ENCODE measurements at regions not wholly inside any gene's neighbourhood (a gene's known extent, or its start where the extent isn't known, plus 50 kb on each side); places are given as distances from the start of the nearest gene placed in this dataset.

- DNase-seq (no peak), ATAC-seq (ENCODE audit: low read depth) (no peak)
- intact Hi-C loops (cut with micrococcal nuclease) = no loop called here
- no peaks in the 10 kb centered on the region for H3K4me1 Mint-ChIP-seq
- POLR2A ChIA-PET = no interaction called here
- no peaks in the 10 kb centered on the region for H3K36me3 Mint-ChIP-seq (ENCODE audit: low read depth)
- no peak overlapping the region for H3K27ac Mint-ChIP-seq
- no peak overlapping the region for H3K4me3 Mint-ChIP-seq
- TF ChIP-seq CTCF (IDR thresholded peaks at IDR 0.05) = no peak
- CTCF ChIA-PET = no interaction called here
- peaks cover 7% of the 10 kb centered on the region for H3K9me3 Mint-ChIP-seq
- no peaks in the 10 kb centered on the region for H3K27me3 Mint-ChIP-seq
Measured at GRCh38 chr19:28037186-28037585, 1175.8 kb downstream of the UQCRFS1 start.

GRCh38 chr19:28036486-28036885 is 1176.5 kb downstream of the UQCRFS1 start:
- no peak overlapping the region for H3K27ac Mint-ChIP-seq
- H3K27me3 Mint-ChIP-seq = no peaks in the 10 kb centered on the region
- intact Hi-C loops (cut with micrococcal nuclease) = no loop called here
- DNase-seq (no peak), ATAC-seq (ENCODE audit: low read depth) (no peak)
- H3K36me3 Mint-ChIP-seq (ENCODE audit: low read depth) = no peaks in the 10 kb centered on the region
- H3K9me3 Mint-ChIP-seq = peaks cover 9% of the 10 kb centered on the region
- TF ChIP-seq CTCF (IDR thresholded peaks at IDR 0.05) = no peak
- POLR2A ChIA-PET = no interaction called here
- H3K4me1 Mint-ChIP-seq = no peaks in the 10 kb centered on the region
- CTCF ChIA-PET = no interaction called here
- H3K4me3 Mint-ChIP-seq = no peak overlapping the region

- ChIA-PET CTCF (no interaction called here), POLR2A (no interaction called here)
- Mint-ChIP-seq H3K9me3 (peaks cover 11% of the 10 kb centered on the region), H3K4me3 (no peak overlapping the region), H3K4me1 (no peaks in the 10 kb centered on the region), H3K27me3 (no peaks in the 10 kb centered on the region), H3K27ac (no peak overlapping the region), H3K36me3 (ENCODE audit: low read depth) (no peaks in the 10 kb centered on the region)
- ATAC-seq (ENCODE audit: low read depth) = no peak
- no peak for TF ChIP-seq CTCF (IDR thresholded peaks at IDR 0.05)
- intact Hi-C loops (cut with micrococcal nuclease) = no loop called here
- no peak for DNase-seq
Measured at GRCh38 chr19:28034936-28035335, 1178.0 kb downstream of the UQCRFS1 start.

GRCh38 chr19:28028881-28029444 is 1184.0 kb downstream of the UQCRFS1 start:
- ATAC-seq (ENCODE audit: low read depth) (no peak), DNase-seq (no peak)
- H3K4me3 Mint-ChIP-seq = no peak overlapping the region
- H3K27me3 Mint-ChIP-seq = no peaks in the 10 kb centered on the region
- H3K4me1 Mint-ChIP-seq = no peaks in the 10 kb centered on the region
- H3K9me3 Mint-ChIP-seq = peaks cover 10% of the 10 kb centered on the region
- H3K27ac Mint-ChIP-seq = no peak overlapping the region
- intact Hi-C loops (cut with micrococcal nuclease) = no loop called here
- H3K36me3 Mint-ChIP-seq (ENCODE audit: low read depth) = no peaks in the 10 kb centered on the region
- CTCF ChIA-PET = no interaction called here
- TF ChIP-seq CTCF (IDR thresholded peaks at IDR 0.05) = no peak
- POLR2A ChIA-PET = no interaction called here

GRCh38 chr19:28027116-28027515 is 1185.8 kb downstream of the UQCRFS1 start:
- no peaks in the 10 kb centered on the region for H3K36me3 Mint-ChIP-seq (ENCODE audit: low read depth)
- H3K27me3 Mint-ChIP-seq = no peaks in the 10 kb centered on the region
- peaks cover 10% of the 10 kb centered on the region for H3K9me3 Mint-ChIP-seq
- no peak overlapping the region for H3K4me3 Mint-ChIP-seq
- ChIA-PET POLR2A (no interaction called here), CTCF (no interaction called here)
- H3K27ac Mint-ChIP-seq = no peak overlapping the region
- no peak for ATAC-seq (ENCODE audit: low read depth)
- DNase-seq = no peak
- TF ChIP-seq CTCF (IDR thresholded peaks at IDR 0.05) = no peak
- intact Hi-C loops (cut with micrococcal nuclease) = no loop called here
- H3K4me1 Mint-ChIP-seq = no peaks in the 10 kb centered on the region
